Endothelial cell of umbilical vein (primary cell): ENCODE measurements at regions not wholly inside any gene's neighbourhood (a gene's known extent, or its start where the extent isn't known, plus 50 kb on each side); places are given as distances from the start of the nearest gene placed in this dataset.

ENCODE experiments used
- BruUV-seq: library from RNA; stranded (reverse); fragments of 400-500 nt; replicated peaks from 2 replicates; lab custom pipeline; 2021; lab: Mats Ljungman, UMichigan
- CTCF ChIA-PET: fragments of 300-600, 350-600 bp; sonication (Branson Sonifier 250); formaldehyde crosslinking; loops from one replicate; lab custom pipeline; 2021; ENCODE audit warnings: antibody characterized with exemption, inconsistent platforms; lab: Charles Lee
- POLR2A ChIA-PET: fragments of 300-600, 350-600 bp; sonication (Branson Sonifier 250); formaldehyde crosslinking; loops from one replicate; lab custom pipeline; 2021; ENCODE audit warnings: antibody characterized with exemption, inconsistent platforms; lab: Charles Lee
- DNase-seq: peaks from one replicate; pipeline ENCODE4 v3.0.0-alpha.2; 2011; ENCODE audit warnings: low read depth, low spot score
- FAIRE-seq: peaks from 2 replicates; lab custom pipeline; 2011; peaks lifted over from hg19 to GRCh38; lab: Jason Lieb, UNC
- H2AFZ ChIP-seq: 2 replicates; pipeline ENCODE4 v1.6.0; 2012; ENCODE audit warnings: low read depth, low read length, control low read depth, inconsistent platforms
- H3K27ac ChIP-seq: 2 replicates; pipeline ENCODE4 v1.5.1; 2011; ENCODE audit warnings: low read depth, mild to moderate bottlenecking, control low read depth, low read length, moderate library complexity; ENCODE audit not compliant: insufficient read depth
- H3K27me3 ChIP-seq, 2 experiments: 2 replicates each; pipeline versions ENCODE4 v1.6.0 to v1.6.1; 2011; ENCODE audit warnings: low read length in 2 of 2, mixed read lengths in 1 of 2; ENCODE audit not compliant: control insufficient read depth in 2 of 2, insufficient read depth in 2 of 2
- H3K36me3 ChIP-seq, 2 experiments: 2 replicates in 1 of 2; 3 replicates in 1 of 2; pipeline ENCODE4 v1.5.1; 2011; ENCODE audit warnings: low read length in 2 of 2, mild to moderate bottlenecking in 1 of 2, moderate library complexity in 1 of 2; ENCODE audit not compliant: control insufficient read depth in 2 of 2, insufficient read depth in 2 of 2; ENCODE audit errors: extremely low read depth in 1 of 2
- H3K4me1 ChIP-seq: 3 replicates; pipeline ENCODE4 v1.5.1; 2011; ENCODE audit warnings: mild to moderate bottlenecking, low read length; ENCODE audit not compliant: control insufficient read depth, insufficient read depth; ENCODE audit errors: extremely low read depth
- H3K4me2 ChIP-seq: 2 replicates; pipeline ENCODE4 v1.6.1; 2011; ENCODE audit warnings: low read length, control low read depth, mixed read lengths; ENCODE audit not compliant: insufficient read depth
- H3K4me3 ChIP-seq, 3 experiments: fragments of 200-600 bp in 1 of 3; sonication (generic), shearing (Covaris generic) in 1 of 3; replicated peaks in 1 of 3; 2 replicates each; pipeline ENCODE4 v1.5.1; 2011 to 2016; ENCODE audit warnings: control low read depth in 3 of 3, low read length in 3 of 3, mild to moderate bottlenecking in 2 of 3, inconsistent platforms in 1 of 3, low read depth in 1 of 3, moderate library complexity in 1 of 3; ENCODE audit not compliant: insufficient read depth in 1 of 3
- H3K79me2 ChIP-seq: 2 replicates; pipeline ENCODE4 v1.6.0; 2012; ENCODE audit warnings: low read length, inconsistent platforms; ENCODE audit not compliant: control insufficient read depth, insufficient read depth
- H3K9ac ChIP-seq: replicated peaks from 2 replicates; pipeline ENCODE3; 2011; ENCODE audit warnings: low read length, control low read depth; ENCODE audit not compliant: insufficient read depth; ENCODE audit errors: extremely low read depth
- H3K9me1 ChIP-seq: replicated peaks from 3 replicates; pipeline ENCODE4 v1.6.0; 2011; ENCODE audit warnings: mild to moderate bottlenecking, low read length; ENCODE audit not compliant: control insufficient read depth, insufficient read depth; ENCODE audit errors: extremely low read depth
- H3K9me3 ChIP-seq: replicated peaks from 2 replicates; pipeline ENCODE4 v1.5.1; 2012; ENCODE audit warnings: low read length, inconsistent platforms; ENCODE audit not compliant: control insufficient read depth, insufficient read depth
- H4K20me1 ChIP-seq: replicated peaks from 2 replicates; pipeline ENCODE3; 2011; ENCODE audit warnings: mild to moderate bottlenecking, low read length; ENCODE audit not compliant: control insufficient read depth, insufficient read depth; ENCODE audit errors: extremely low read depth
- EZH2 ChIP-seq: IDR thresholded peaks from 2 replicates; pipeline ENCODE4 v1.6.1; 2012; ENCODE audit warnings: borderline replicate concordance, low read depth, mild to moderate bottlenecking, moderate library complexity, low read length, inconsistent platforms; ENCODE audit not compliant: severe bottlenecking
- FOS ChIP-seq: IDR thresholded peaks from 2 replicates; pipeline ENCODE4 v1.6.1; 2011; ENCODE audit warnings: mild to moderate bottlenecking, low read length, moderate library complexity, borderline replicate concordance; ENCODE audit not compliant: insufficient read depth
- GATA2 ChIP-seq: IDR thresholded peaks from 2 replicates; pipeline ENCODE4 v1.7.0; 2011; ENCODE audit warnings: low read depth, mild to moderate bottlenecking, moderate library complexity, mixed read lengths, low read length; ENCODE audit not compliant: insufficient read length, insufficient read depth
- JUN ChIP-seq: IDR thresholded peaks from 2 replicates; pipeline ENCODE4 v1.6.1; 2011; ENCODE audit warnings: borderline replicate concordance, low read depth; ENCODE audit not compliant: insufficient read length, insufficient read depth
- MYC ChIP-seq: IDR thresholded peaks from one replicate; pipeline ENCODE4 v1.6.1; 2011; ENCODE audit warnings: mild to moderate bottlenecking, low read depth, low read length
- POLR2A ChIP-seq: IDR thresholded peaks from 2 replicates; pipeline ENCODE4 v1.6.1; 2012; ENCODE audit warnings: low read depth, mild to moderate bottlenecking, control low read depth, low read length
- dilution Hi-C: fragments of 300-500 bp; cut with MboI; formaldehyde crosslinking; loops from one replicate; pipeline ENCODE4 v1.15.0; 2019; ENCODE audit warnings: low sequenced_read_pairs; ENCODE audit not compliant: extremely low pct_ligation_motif_present
- intact Hi-C: fragments of 100-400 bp; cut with micrococcal nuclease; formaldehyde crosslinking; loops from one replicate; pipeline ENCODE4 v1.10.0; 2022
- TF ChIP-seq, protein P1 (sequence below): IDR thresholded peaks from 2 replicates; pipeline ENCODE4 v1.6.1; 2011; ENCODE audit not compliant: insufficient read depth, insufficient read length

DNA sequence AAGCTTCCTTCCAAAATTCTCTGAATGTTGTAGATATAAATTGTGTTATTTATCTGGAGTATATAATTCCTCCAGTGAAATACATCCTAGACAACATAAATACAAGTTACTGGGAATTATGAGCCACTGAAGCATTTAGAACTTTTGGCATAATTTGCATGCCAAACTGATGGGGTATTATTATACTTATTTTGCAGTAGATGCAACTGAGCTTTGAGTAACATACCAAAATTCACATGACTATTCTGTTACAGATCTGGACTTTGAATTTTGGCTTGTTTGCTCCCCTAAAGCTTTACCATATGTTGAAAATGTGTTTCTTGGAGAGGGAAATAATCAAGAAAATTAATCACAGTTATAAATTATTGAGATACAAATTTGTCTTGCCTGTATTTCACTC, 372.5 kb downstream of the CDH11 start:
- Histone ChIP-seq H3K4me3 (no peak overlapping the region), H2AFZ (no peak overlapping the region), H3K9me1 (no peaks in the 10 kb centered on the region), H3K27ac (no peak overlapping the region), H3K4me2 (no peak overlapping the region), H3K4me1 (no peaks in the 10 kb centered on the region), H3K9ac (no peak overlapping the region), H3K27me3 (no peaks in the 10 kb centered on the region), H4K20me1 (no peaks in the 10 kb centered on the region), H3K9me3 (no peaks in the 10 kb centered on the region), H3K79me2 (no peaks in the 10 kb centered on the region), H3K36me3 (no peaks in the 10 kb centered on the region)
- ChIA-PET CTCF (no interaction called here), POLR2A (no interaction called here)
- TF ChIP-seq POLR2A (no peak), GATA2 (no peak), JUN (no peak), FOS (no peak)
- no TSS peak for BruUV-seq
- DNase-seq (no peak), FAIRE-seq (no peak)
- dilution Hi-C loops: no loop called here
- intact Hi-C loops: no loop called here

DNA sequence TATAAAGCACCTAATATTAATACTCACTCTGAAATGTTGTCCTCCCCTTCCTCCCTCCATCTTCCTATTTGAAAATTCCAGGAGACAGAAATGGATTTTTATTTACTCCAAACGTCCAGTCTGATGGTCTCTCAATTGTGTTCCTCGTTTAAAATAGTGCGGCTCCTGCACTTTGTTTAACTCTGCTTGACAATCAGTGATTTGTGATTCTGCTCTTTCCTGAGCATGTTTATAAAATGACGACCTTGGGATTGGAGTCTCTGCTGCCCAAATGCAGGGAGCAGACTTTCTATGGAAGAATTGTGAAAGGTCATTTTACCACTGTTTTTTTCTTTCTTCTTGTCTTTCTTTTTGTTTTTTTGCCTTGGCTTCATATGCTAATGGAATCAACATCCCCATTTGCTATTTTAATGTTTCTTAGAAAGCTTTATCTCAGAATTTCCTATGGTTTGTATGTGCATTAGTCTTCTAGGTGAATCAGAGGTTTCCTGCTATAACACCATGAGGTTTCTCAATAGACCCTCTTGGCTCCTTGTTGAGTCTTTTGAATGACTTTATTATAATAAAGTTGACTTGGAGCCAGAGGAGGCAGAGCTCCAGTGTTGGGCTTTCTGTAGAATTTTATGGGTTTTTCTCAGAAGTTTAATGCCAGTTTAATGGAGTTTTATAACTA, 376.5 kb downstream of the CDH11 start:
- H3K27me3 ChIP-seq: no peaks in the 10 kb centered on the region
- DNase-seq (no peak), FAIRE-seq (no peak)
- no peak overlapping the region for H3K4me2 ChIP-seq
- H4K20me1 ChIP-seq: no peaks in the 10 kb centered on the region
- POLR2A ChIA-PET: no interaction called here
- H3K9me3 ChIP-seq: no peaks in the 10 kb centered on the region
- no TSS peak for BruUV-seq
- dilution Hi-C loops (no loop called here), intact Hi-C loops (no loop called here)
- CTCF ChIA-PET: no interaction called here
- H3K9me1 ChIP-seq: no peaks in the 10 kb centered on the region
- no peak overlapping the region for H3K27ac ChIP-seq
- no peaks in the 10 kb centered on the region for H3K4me1 ChIP-seq
- H2AFZ ChIP-seq: no peak overlapping the region
- no peaks in the 10 kb centered on the region for H3K79me2 ChIP-seq
- TF ChIP-seq GATA2: no peak
- TF ChIP-seq EZH2: no peak
- no peak for TF ChIP-seq MYC
- TF ChIP-seq, protein P1, sequence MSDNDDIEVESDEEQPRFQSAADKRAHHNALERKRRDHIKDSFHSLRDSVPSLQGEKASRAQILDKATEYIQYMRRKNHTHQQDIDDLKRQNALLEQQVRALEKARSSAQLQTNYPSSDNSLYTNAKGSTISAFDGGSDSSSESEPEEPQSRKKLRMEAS: no peak
- H3K9ac ChIP-seq: no peak overlapping the region
- no peaks in the 10 kb centered on the region for H3K36me3 ChIP-seq
- no peak overlapping the region for H3K4me3 ChIP-seq
